K562 (cell line): ENCODE measurements at regions not wholly inside any gene's neighbourhood (a gene's known extent, or its start where the extent isn't known, plus 50 kb on each side); places are given as distances from the start of the nearest gene placed in this dataset.

Experiments
- CBFA2T3 ChIP-seq: fragments of 450-650 bp; IDR thresholded peaks from 2 replicates; pipeline ENCODE4 v1.6.1; 2017
- COPS2 ChIP-seq: fragments of 450-650 bp; conservative IDR thresholded peaks from 2 replicates; pipeline ENCODE4 v1.6.1; 2016; ENCODE audit warnings: mild to moderate bottlenecking, moderate library complexity
- CXXC5 ChIP-seq: fragments of 250-450 bp; sonication (Bioruptor Pico); IDR thresholded peaks from 2 replicates; pipeline ENCODE4 v1.8.0; 2022; ENCODE audit warnings: inconsistent platforms, mild to moderate bottlenecking, moderate library complexity
- FOXA3 ChIP-seq, 2 experiments: fragments of 450-650 bp in 1 of 2; sonication (generic) in 1 of 2; formaldehyde crosslinking; IDR thresholded peaks in 1 of 2; conservative IDR thresholded peaks in 1 of 2; 2 replicates each; pipeline versions ENCODE4 v1.4.0 to v1.8.0; 2020 to 2022; ENCODE audit warnings: mild to moderate bottlenecking in 2 of 2, missing genetic modification reagents in 1 of 2
- NFE2L1 ChIP-seq: fragments of 450-650 bp; IDR thresholded peaks from 2 replicates; pipeline ENCODE4 v1.6.1; 2016; ENCODE audit warnings: missing genetic modification characterization, low read depth, mild to moderate bottlenecking, missing compliant biosample characterization, moderate library complexity, borderline replicate concordance
- NFIC ChIP-seq: fragments of 450-650 bp; IDR thresholded peaks from 2 replicates; pipeline ENCODE4 v1.6.1; 2017; ENCODE audit warnings: mild to moderate bottlenecking, inconsistent platforms
- NFIX ChIP-seq: fragments of 250-450 bp; sonication (Bioruptor Pico); IDR thresholded peaks from 2 replicates; pipeline ENCODE4 v1.4.0; 2020; ENCODE audit warnings: low read depth, mild to moderate bottlenecking, moderate library complexity
- NR4A1 ChIP-seq, 2 experiments: fragments of 250-450 bp in 1 of 2; fragments of 450-650 bp in 1 of 2; sonication (Bioruptor Pico) in 1 of 2; IDR thresholded peaks; 2 replicates each; pipeline versions ENCODE4 v1.4.0 to v1.6.1; 2016 to 2020; ENCODE audit warnings: mild to moderate bottlenecking in 2 of 2, missing compliant biosample characterization in 1 of 2, missing genetic modification characterization in 1 of 2, moderate library complexity in 1 of 2
- PHF21A ChIP-seq: fragments of 450-650 bp; IDR thresholded peaks from 2 replicates; pipeline ENCODE4 v1.6.1; 2017; ENCODE audit warnings: low read depth, borderline replicate concordance
- POLR2AphosphoS2 ChIP-seq: IDR thresholded peaks from 2 replicates; pipeline ENCODE4 v1.6.1; 2012; ENCODE audit warnings: low read length, improper control_type of control experiment
- SETDB1 ChIP-seq: IDR thresholded peaks from one replicate; pipeline ENCODE4 v1.6.1; 2012; ENCODE audit warnings: low read length, control low read depth, inconsistent platforms
- SIRT6 ChIP-seq: IDR thresholded peaks from one replicate; pipeline ENCODE4 v1.6.1; 2012; ENCODE audit warnings: low read depth, mild to moderate bottlenecking, control low read depth, inconsistent platforms, low read length, moderate library complexity
- TAL1 ChIP-seq: fragments of 450-650 bp; IDR thresholded peaks from 2 replicates; pipeline ENCODE4 v1.6.1; 2016; ENCODE audit warnings: mild to moderate bottlenecking
- TCF3 ChIP-seq: sonication (generic); formaldehyde crosslinking; IDR thresholded peaks from 2 replicates; pipeline ENCODE4 v1.4.0; 2020; ENCODE audit warnings: mild to moderate bottlenecking, missing genetic modification reagents
- TEAD4 ChIP-seq, 2 experiments: sonication (generic) in 1 of 2; formaldehyde crosslinking in 1 of 2; IDR thresholded peaks; 2 replicates each; pipeline versions ENCODE4 v1.6.1 to v1.8.0; 2012 to 2022; ENCODE audit warnings: borderline replicate concordance in 1 of 2, inconsistent platforms in 1 of 2, low read length in 1 of 2, mild to moderate bottlenecking in 1 of 2, missing genetic modification reagents in 1 of 2
- ZBTB7A ChIP-seq: IDR thresholded peaks from 2 replicates; pipeline ENCODE4 v1.6.1; 2011; ENCODE audit warnings: low read depth, mild to moderate bottlenecking, low read length, moderate library complexity, borderline replicate concordance; ENCODE audit not compliant: control insufficient read depth
- ZNF140 ChIP-seq: fragments of 250-450 bp; sonication (Bioruptor Pico); IDR thresholded peaks from 2 replicates; pipeline ENCODE4 v1.8.0; 2021; ENCODE audit warnings: moderate library complexity, mild to moderate bottlenecking, inconsistent platforms
- ZNF239 ChIP-seq: fragments of 250-450 bp; sonication (Bioruptor Pico); IDR thresholded peaks from 2 replicates; pipeline ENCODE4 v1.4.0; 2020; ENCODE audit warnings: mild to moderate bottlenecking
- TF ChIP-seq, protein P1 (sequence below): fragments of 200-400 bp; formaldehyde crosslinking; IDR thresholded peaks from 2 replicates; pipeline ENCODE4 v1.6.1; 2017; ENCODE audit warnings: mild to moderate bottlenecking, low read depth, low read length, moderate library complexity
- TF ChIP-seq, protein P2 (sequence below): fragments of 200-800 bp; sonication (Bioruptor generic); IDR thresholded peaks from 2 replicates; pipeline ENCODE4 v1.6.1; 2017; ENCODE audit warnings: missing genetic modification characterization, missing compliant biosample characterization
- TF ChIP-seq, protein P3 (sequence below): fragments of 450-650 bp; IDR thresholded peaks from 2 replicates; pipeline ENCODE4 v1.7.1; 2018; ENCODE audit warnings: mild to moderate bottlenecking, low read depth; ENCODE audit not compliant: partially characterized antibody
- TF ChIP-seq, protein P4 (sequence below): fragments of 450-650 bp; IDR thresholded peaks from 2 replicates; pipeline ENCODE4 v1.6.1; 2016; ENCODE audit warnings: low read depth, mild to moderate bottlenecking, moderate library complexity

DNA sequence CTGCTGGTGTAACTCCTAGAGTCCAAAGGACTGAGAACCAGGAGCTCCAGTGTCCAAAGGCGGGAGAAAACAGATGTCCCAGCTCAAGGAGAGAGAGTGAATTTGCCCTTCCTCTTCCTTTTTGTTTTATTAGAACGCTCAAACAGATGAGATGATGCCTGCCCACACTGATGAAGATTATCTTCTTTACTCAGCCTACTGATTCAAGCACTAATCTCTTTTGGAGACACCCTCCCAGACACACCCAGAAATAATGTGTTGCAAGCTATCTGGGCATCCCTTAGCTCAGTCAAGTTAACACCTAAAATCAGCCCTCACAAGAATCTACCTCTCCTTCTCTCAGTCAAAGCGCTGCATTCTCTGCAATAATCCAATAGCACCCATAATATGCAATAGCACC, 78.2 kb upstream of the BCL2L14 start (continued):
- TF ChIP-seq, protein P1, sequence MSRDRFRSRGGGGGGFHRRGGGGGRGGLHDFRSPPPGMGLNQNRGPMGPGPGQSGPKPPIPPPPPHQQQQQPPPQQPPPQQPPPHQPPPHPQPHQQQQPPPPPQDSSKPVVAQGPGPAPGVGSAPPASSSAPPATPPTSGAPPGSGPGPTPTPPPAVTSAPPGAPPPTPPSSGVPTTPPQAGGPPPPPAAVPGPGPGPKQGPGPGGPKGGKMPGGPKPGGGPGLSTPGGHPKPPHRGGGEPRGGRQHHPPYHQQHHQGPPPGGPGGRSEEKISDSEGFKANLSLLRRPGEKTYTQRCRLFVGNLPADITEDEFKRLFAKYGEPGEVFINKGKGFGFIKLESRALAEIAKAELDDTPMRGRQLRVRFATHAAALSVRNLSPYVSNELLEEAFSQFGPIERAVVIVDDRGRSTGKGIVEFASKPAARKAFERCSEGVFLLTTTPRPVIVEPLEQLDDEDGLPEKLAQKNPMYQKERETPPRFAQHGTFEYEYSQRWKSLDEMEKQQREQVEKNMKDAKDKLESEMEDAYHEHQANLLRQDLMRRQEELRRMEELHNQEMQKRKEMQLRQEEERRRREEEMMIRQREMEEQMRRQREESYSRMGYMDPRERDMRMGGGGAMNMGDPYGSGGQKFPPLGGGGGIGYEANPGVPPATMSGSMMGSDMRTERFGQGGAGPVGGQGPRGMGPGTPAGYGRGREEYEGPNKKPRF = no peak
- TF ChIP-seq SIRT6 (no peak), NR4A1 (CRISPR knock-in tag; IDR thresholded peaks at IDR 0.05) (no peak), NR4A1 (tag; IDR thresholded peaks at IDR 0.05) (no peak), TCF3 (CRISPR knock-in tag) (peak; percentile 21; the same call in 1 of the 2 replicates), NFE2L1 (tag) (no peak), POLR2AphosphoS2 (no peak), CBFA2T3 (peak; percentile 54), TEAD4 (IDR thresholded peaks at IDR 0.05; ENCODE audit: low read length) (peak; percentile 47; the same call in 1 of the 2 replicates), TEAD4 (CRISPR knock-in tag; IDR thresholded peaks at IDR 0.05; ENCODE audit: borderline replicate concordance) (no peak), SETDB1 (no peak), CXXC5 (CRISPR knock-in tag) (no peak), FOXA3 (CRISPR knock-in tag; conservative IDR thresholded peaks at IDR 0.05 in 1 of 2, IDR thresholded peaks at IDR 0.05 in 1 of 2) (peak; percentile 57 to 67; a peak in 2 of 4 replicates), ZNF140 (CRISPR knock-in tag) (no peak), ZBTB7A (no peak), ZNF239 (CRISPR knock-in tag) (no peak), NFIX (CRISPR knock-in tag) (no peak), PHF21A (no peak), COPS2 (no peak), NFIC (no peak), TAL1 (peak; percentile 51)
- TF ChIP-seq, protein P2, sequence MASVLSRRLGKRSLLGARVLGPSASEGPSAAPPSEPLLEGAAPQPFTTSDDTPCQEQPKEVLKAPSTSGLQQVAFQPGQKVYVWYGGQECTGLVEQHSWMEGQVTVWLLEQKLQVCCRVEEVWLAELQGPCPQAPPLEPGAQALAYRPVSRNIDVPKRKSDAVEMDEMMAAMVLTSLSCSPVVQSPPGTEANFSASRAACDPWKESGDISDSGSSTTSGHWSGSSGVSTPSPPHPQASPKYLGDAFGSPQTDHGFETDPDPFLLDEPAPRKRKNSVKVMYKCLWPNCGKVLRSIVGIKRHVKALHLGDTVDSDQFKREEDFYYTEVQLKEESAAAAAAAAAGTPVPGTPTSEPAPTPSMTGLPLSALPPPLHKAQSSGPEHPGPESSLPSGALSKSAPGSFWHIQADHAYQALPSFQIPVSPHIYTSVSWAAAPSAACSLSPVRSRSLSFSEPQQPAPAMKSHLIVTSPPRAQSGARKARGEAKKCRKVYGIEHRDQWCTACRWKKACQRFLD (CRISPR knock-in tag) = no peak
- TF ChIP-seq, protein P3, sequence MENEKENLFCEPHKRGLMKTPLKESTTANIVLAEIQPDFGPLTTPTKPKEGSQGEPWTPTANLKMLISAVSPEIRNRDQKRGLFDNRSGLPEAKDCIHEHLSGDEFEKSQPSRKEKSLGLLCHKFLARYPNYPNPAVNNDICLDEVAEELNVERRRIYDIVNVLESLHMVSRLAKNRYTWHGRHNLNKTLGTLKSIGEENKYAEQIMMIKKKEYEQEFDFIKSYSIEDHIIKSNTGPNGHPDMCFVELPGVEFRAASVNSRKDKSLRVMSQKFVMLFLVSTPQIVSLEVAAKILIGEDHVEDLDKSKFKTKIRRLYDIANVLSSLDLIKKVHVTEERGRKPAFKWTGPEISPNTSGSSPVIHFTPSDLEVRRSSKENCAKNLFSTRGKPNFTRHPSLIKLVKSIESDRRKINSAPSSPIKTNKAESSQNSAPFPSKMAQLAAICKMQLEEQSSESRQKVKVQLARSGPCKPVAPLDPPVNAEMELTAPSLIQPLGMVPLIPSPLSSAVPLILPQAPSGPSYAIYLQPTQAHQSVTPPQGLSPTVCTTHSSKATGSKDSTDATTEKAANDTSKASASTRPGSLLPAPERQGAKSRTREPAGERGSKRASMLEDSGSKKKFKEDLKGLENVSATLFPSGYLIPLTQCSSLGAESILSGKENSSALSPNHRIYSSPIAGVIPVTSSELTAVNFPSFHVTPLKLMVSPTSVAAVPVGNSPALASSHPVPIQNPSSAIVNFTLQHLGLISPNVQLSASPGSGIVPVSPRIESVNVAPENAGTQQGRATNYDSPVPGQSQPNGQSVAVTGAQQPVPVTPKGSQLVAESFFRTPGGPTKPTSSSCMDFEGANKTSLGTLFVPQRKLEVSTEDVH = no peak
- TF ChIP-seq, protein P4, sequence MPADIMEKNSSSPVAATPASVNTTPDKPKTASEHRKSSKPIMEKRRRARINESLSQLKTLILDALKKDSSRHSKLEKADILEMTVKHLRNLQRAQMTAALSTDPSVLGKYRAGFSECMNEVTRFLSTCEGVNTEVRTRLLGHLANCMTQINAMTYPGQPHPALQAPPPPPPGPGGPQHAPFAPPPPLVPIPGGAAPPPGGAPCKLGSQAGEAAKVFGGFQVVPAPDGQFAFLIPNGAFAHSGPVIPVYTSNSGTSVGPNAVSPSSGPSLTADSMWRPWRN = no peak
